ENCODE measurements at regions not wholly inside any gene's neighbourhood (a gene's known extent, or its start where the extent isn't known, plus 50 kb on each side); places are given as distances from the start of the nearest gene placed in this dataset.

DNA sequence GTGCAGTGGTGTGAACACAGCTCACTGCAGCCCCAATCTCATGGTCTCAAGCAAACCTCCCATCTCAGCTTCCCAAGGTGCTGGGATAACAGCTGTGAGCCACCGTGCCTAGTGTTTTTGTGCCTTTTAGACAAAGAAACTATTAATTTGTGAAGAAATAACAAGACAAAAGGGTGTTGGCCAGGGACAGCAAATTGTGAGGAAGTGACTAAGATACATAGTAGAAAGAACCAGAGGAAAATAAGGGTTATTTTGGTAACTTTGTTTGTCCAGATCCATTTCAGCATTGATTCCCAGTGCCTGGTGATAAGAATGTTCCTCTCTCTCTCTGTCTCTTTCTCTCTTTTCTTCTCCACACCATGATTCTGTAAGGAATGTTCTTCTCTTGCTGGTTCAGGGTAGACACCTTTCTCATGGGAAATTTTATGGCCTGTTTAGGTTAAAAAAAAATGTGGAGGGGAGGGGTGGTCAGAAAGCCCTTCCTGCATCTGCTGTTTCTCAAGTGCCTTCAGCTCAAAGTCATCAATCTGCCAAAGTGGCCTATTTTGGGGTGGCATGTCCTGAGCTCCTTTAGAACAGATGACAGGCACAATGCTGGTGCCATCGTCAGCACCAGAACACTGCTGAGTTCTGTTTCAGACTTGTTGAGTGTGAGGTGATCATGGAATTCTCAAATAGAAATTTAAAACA is 184.4 kb upstream of the EEA1 start:
- POLR2A ChIA-PET (ENCODE audit: low non-redundant PET) = no interaction called here
- Histone ChIP-seq H3K36me3 (ENCODE audit: insufficient read depth, low read length, poor library complexity, severe bottlenecking) (no peaks in the 10 kb centered on the region), H3K4me1 (ENCODE audit: insufficient read depth, low read length, poor library complexity, severe bottlenecking) (peaks cover 31% of the 10 kb centered on the region), H3K27ac (ENCODE audit: low read depth, low read length, poor library complexity, severe bottlenecking) (no peak overlapping the region), H3K9me3 (ENCODE audit: low read depth, low read length, poor library complexity, severe bottlenecking) (no peaks in the 10 kb centered on the region), H3K27me3 (replicated peaks; ENCODE audit: insufficient read depth, low read depth, low read length, poor library complexity) (no peaks in the 10 kb centered on the region), H3K4me3 (ENCODE audit: low read depth, low read length, poor library complexity, severe bottlenecking) (no peak overlapping the region)
- DNase-seq (ENCODE audit: low spot score) = no peak
- TF ChIP-seq EZH2 (IDR thresholded peaks at IDR 0.05; ENCODE audit: borderline replicate concordance, low read depth, low read length, poor library complexity, severe bottlenecking) = no peak
- TF ChIP-seq, protein P1, sequence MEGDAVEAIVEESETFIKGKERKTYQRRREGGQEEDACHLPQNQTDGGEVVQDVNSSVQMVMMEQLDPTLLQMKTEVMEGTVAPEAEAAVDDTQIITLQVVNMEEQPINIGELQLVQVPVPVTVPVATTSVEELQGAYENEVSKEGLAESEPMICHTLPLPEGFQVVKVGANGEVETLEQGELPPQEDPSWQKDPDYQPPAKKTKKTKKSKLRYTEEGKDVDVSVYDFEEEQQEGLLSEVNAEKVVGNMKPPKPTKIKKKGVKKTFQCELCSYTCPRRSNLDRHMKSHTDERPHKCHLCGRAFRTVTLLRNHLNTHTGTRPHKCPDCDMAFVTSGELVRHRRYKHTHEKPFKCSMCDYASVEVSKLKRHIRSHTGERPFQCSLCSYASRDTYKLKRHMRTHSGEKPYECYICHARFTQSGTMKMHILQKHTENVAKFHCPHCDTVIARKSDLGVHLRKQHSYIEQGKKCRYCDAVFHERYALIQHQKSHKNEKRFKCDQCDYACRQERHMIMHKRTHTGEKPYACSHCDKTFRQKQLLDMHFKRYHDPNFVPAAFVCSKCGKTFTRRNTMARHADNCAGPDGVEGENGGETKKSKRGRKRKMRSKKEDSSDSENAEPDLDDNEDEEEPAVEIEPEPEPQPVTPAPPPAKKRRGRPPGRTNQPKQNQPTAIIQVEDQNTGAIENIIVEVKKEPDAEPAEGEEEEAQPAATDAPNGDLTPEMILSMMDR (conservative IDR thresholded peaks at IDR 0.05; ENCODE audit: low read depth, low read length) = no peak
- CTCF ChIA-PET = no interaction called here
- BruUV-seq (replicated peaks) = no TSS peak
- intact Hi-C loops (cut with micrococcal nuclease; ENCODE audit: unreplicated experiment) = no loop called here

DNA sequence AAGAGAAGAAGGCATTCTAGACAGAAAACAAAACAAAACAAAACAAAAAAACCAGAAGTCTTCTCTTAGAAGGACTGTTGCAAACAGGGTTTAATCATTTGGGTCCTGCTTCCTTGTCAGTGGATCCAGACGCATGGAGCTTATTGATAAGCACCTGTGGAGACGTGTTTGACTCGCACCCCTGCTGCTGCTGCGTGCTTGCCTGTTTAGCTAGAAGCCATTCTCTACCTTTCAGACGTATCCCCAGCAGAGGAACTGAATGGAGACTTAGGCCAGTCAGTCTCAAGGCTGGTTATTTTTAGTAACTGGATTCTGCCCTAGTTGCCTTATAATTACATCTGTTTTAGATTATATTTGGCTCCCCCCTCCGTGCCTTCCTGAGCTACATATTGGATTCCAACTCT is 186.1 kb upstream of the EEA1 start:
- ChIA-PET POLR2A (ENCODE audit: low non-redundant PET) (no interaction called here), CTCF (no interaction called here)
- Histone ChIP-seq H3K4me1 (ENCODE audit: insufficient read depth, low read length, poor library complexity, severe bottlenecking) (peaks cover 13% of the 10 kb centered on the region), H3K4me3 (ENCODE audit: low read depth, low read length, poor library complexity, severe bottlenecking) (no peak overlapping the region), H3K36me3 (ENCODE audit: insufficient read depth, low read length, poor library complexity, severe bottlenecking) (no peaks in the 10 kb centered on the region), H3K27ac (ENCODE audit: low read depth, low read length, poor library complexity, severe bottlenecking) (peak overlapping the region; percentile 20), H3K27me3 (replicated peaks; ENCODE audit: insufficient read depth, low read depth, low read length, poor library complexity) (no peaks in the 10 kb centered on the region), H3K9me3 (ENCODE audit: low read depth, low read length, poor library complexity, severe bottlenecking) (no peaks in the 10 kb centered on the region)
- no peak for DNase-seq (ENCODE audit: low spot score)
- intact Hi-C loops (cut with micrococcal nuclease; ENCODE audit: unreplicated experiment) = no loop called here
- TF ChIP-seq EZH2 (IDR thresholded peaks at IDR 0.05; ENCODE audit: borderline replicate concordance, low read depth, low read length, poor library complexity, severe bottlenecking) = no peak
- TF ChIP-seq, protein P1 (conservative IDR thresholded peaks at IDR 0.05; ENCODE audit: low read depth, low read length) = no peak
- no TSS peak for BruUV-seq (replicated peaks)

DNA sequence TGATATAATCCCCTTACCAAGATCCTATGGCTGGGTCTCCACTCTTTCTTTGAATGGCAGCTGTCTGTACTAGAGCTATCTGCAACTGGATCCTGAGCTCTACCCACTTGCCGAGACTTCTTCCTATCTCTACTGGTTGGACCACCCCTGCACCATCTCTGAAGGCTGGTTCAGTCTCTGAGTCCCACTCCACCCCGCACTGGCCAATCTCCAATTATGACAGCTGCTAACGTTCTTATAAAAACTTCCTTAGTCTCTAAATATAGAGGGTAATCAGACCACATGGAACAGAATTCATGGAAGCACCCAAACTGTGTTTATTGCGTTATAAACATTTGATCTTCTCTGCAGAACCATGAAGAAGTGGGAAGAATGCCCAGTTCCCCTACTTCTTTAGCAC is 186.6 kb upstream of the EEA1 start:
- H3K27ac ChIP-seq (ENCODE audit: low read depth, low read length, poor library complexity, severe bottlenecking) = peak overlapping the region; percentile 10

More for the DNA sequence above, 186.6 kb upstream of the EEA1 start:
- Histone ChIP-seq H3K9me3 (ENCODE audit: low read depth, low read length, poor library complexity, severe bottlenecking) (no peaks in the 10 kb centered on the region), H3K27me3 (replicated peaks; ENCODE audit: insufficient read depth, low read depth, low read length, poor library complexity) (no peaks in the 10 kb centered on the region), H3K4me3 (ENCODE audit: low read depth, low read length, poor library complexity, severe bottlenecking) (no peak overlapping the region), H3K4me1 (ENCODE audit: insufficient read depth, low read length, poor library complexity, severe bottlenecking) (peaks cover 13% of the 10 kb centered on the region), H3K36me3 (ENCODE audit: insufficient read depth, low read length, poor library complexity, severe bottlenecking) (no peaks in the 10 kb centered on the region)
- ChIA-PET POLR2A (ENCODE audit: low non-redundant PET) (no interaction called here), CTCF (no interaction called here)
- no peak for DNase-seq (ENCODE audit: low spot score)
- intact Hi-C loops (cut with micrococcal nuclease; ENCODE audit: unreplicated experiment) = no loop called here
- TF ChIP-seq, protein P1 (conservative IDR thresholded peaks at IDR 0.05; ENCODE audit: low read depth, low read length) = no peak
- TF ChIP-seq EZH2 (IDR thresholded peaks at IDR 0.05; ENCODE audit: borderline replicate concordance, low read depth, low read length, poor library complexity, severe bottlenecking) = no peak
- no TSS peak for BruUV-seq (replicated peaks)
